ENCODE measurements at regions not wholly inside any gene's neighbourhood (a gene's known extent, or its start where the extent isn't known, plus 50 kb on each side); places are given as distances from the start of the nearest gene placed in this dataset.

GRCh38 chr17:77371888-77372443, 231.2 kb downstream of the SEC14L1 start:
- DNase-seq (ENCODE audit: low read depth, low spot score) = no peak
- Mint-ChIP-seq H3K4me1 (peaks cover 54% of the 10 kb centered on the region), H3K27me3 (ENCODE audit: low read depth) (peaks cover 2% of the 10 kb centered on the region), H3K27ac (ENCODE audit: unreplicated experiment) (peak overlapping the region; percentile 84), H3K36me3 (ENCODE audit: low read depth) (peaks cover 2% of the 10 kb centered on the region), H3K4me3 (peak overlapping the region; percentile 79), H3K9me3 (no peaks in the 10 kb centered on the region)
- no peak for TF ChIP-seq CTCF (conservative IDR thresholded peaks at IDR 0.05)

GRCh38 chr17:77372444-77373298, 231.9 kb downstream of the SEC14L1 start:
- Mint-ChIP-seq H3K4me1 (peaks cover 61% of the 10 kb centered on the region), H3K36me3 (ENCODE audit: low read depth) (peaks cover 2% of the 10 kb centered on the region), H3K4me3 (peak overlapping the region; percentile 79), H3K27me3 (ENCODE audit: low read depth) (peaks cover 2% of the 10 kb centered on the region), H3K9me3 (no peaks in the 10 kb centered on the region), H3K27ac (ENCODE audit: unreplicated experiment) (peak overlapping the region; percentile 84)
- TF ChIP-seq CTCF (conservative IDR thresholded peaks at IDR 0.05) = peak; percentile 15
- DNase-seq (ENCODE audit: low read depth, low spot score) = peak; percentile 79

- peak overlapping the region; percentile 100 for H3K4me3 Mint-ChIP-seq
- peaks cover 2% of the 10 kb centered on the region for H3K27me3 Mint-ChIP-seq (ENCODE audit: low read depth)
- no peaks in the 10 kb centered on the region for H3K9me3 Mint-ChIP-seq
- peaks cover 2% of the 10 kb centered on the region for H3K36me3 Mint-ChIP-seq (ENCODE audit: low read depth)
- TF ChIP-seq CTCF (conservative IDR thresholded peaks at IDR 0.05) = no peak
- H3K4me1 Mint-ChIP-seq = peaks cover 69% of the 10 kb centered on the region
- H3K27ac Mint-ChIP-seq (ENCODE audit: unreplicated experiment) = peak overlapping the region; percentile 96
- no peak for DNase-seq (ENCODE audit: low read depth, low spot score)
Observed at GRCh38 chr17:77373299-77374169, 232.8 kb downstream of the SEC14L1 start.

- Mint-ChIP-seq H3K4me1 (peaks cover 72% of the 10 kb centered on the region), H3K9me3 (no peaks in the 10 kb centered on the region), H3K36me3 (ENCODE audit: low read depth) (peaks cover 2% of the 10 kb centered on the region), H3K27me3 (ENCODE audit: low read depth) (peaks cover 2% of the 10 kb centered on the region), H3K27ac (ENCODE audit: unreplicated experiment) (peak overlapping the region; percentile 95), H3K4me3 (peak overlapping the region; percentile 100)
- peak; percentile 52 for TF ChIP-seq CTCF (conservative IDR thresholded peaks at IDR 0.05)
- peak; percentile 73 for DNase-seq (ENCODE audit: low read depth, low spot score)
Observed at GRCh38 chr17:77374170-77374936, 233.6 kb downstream of the SEC14L1 start.

Data from neural crest cell (in vitro differentiated cells).